Subcutaneous abdominal adipose tissue (tissue), 5 donors: ENCODE measurements at regions not wholly inside any gene's neighbourhood (a gene's known extent, or its start where the extent isn't known, plus 50 kb on each side); places are given as distances from the start of the nearest gene placed in this dataset.
"Not testable (repeated sequence)": the region's sequence is repeated elsewhere in the genome, so short reads cannot be mapped to it uniquely, and the experiment has no call there.

Experiments used
- H3K27ac ChIP-seq: one replicate; pipeline ENCODE4 v1.7.0; 2013; ENCODE audit warnings: low read depth, mild to moderate bottlenecking, inconsistent platforms, low read length, moderate library complexity
- H3K27me3 ChIP-seq, 5 donors: one replicate each; pipeline ENCODE4 v1.7.0; 2013; ENCODE audit warnings: low read length in 5 of 5, inconsistent platforms in 1 of 5; ENCODE audit not compliant: control insufficient read depth in 5 of 5, insufficient read depth in 4 of 5
- H3K36me3 ChIP-seq, 5 donors: one replicate each; pipeline ENCODE4 v1.7.0; 2013; ENCODE audit warnings: low read length in 5 of 5; ENCODE audit not compliant: control insufficient read depth in 5 of 5, insufficient read depth in 5 of 5
- H3K4me1 ChIP-seq, 5 donors: one replicate each; pipeline ENCODE4 v1.7.0; 2013; ENCODE audit warnings: low read length in 5 of 5, mild to moderate bottlenecking in 3 of 5, moderate library complexity in 1 of 5; ENCODE audit not compliant: control insufficient read depth in 5 of 5, insufficient read depth in 5 of 5
- H3K4me3 ChIP-seq, 5 donors: one replicate each; pipeline ENCODE4 v1.7.0; 2013; ENCODE audit warnings: low read length in 5 of 5, low read depth in 1 of 5
- H3K9ac ChIP-seq, 5 donors: one replicate each; pipeline ENCODE4 v1.7.0; 2013; ENCODE audit warnings: low read length in 5 of 5, mild to moderate bottlenecking in 4 of 5, moderate library complexity in 3 of 5
- H3K9me3 ChIP-seq, 5 donors: one replicate each; pipeline ENCODE4 v1.7.0; 2013; ENCODE audit warnings: low read length in 5 of 5; ENCODE audit not compliant: control insufficient read depth in 5 of 5
- donor health status: healthy.
- donor health status: healthy.
- donor health status: healthy.
- donor health status: healthy.
- donor health status: healthy.

GRCh38 chr6:74482180-74482579, 723.7 kb downstream of the COL12A1 start:
- Histone ChIP-seq H3K9ac (no peak overlapping the region), H3K4me3 (no peak overlapping the region), H3K9me3 (no peaks in the 10 kb centered on the region), H3K36me3 (no peaks in the 10 kb centered on the region), H3K27me3 (no peaks in the 10 kb centered on the region), H3K27ac (no peak overlapping the region), H3K4me1 (peaks cover 0 to 7% (median 0%) of the 10 kb centered on the region in 5 donors)

GRCh38 chr6:74480561-74480960, 725.3 kb downstream of the COL12A1 start:
- no peak overlapping the region for H3K9ac ChIP-seq
- H3K27ac ChIP-seq, result no peak overlapping the region
- no peaks in the 10 kb centered on the region for H3K9me3 ChIP-seq
- H3K36me3 ChIP-seq, result no peaks in the 10 kb centered on the region
- peaks cover 0 to 7% (median 0%) of the 10 kb centered on the region in 5 donors for H3K4me1 ChIP-seq
- no peak overlapping the region for H3K4me3 ChIP-seq
- no peaks in the 10 kb centered on the region for H3K27me3 ChIP-seq

GRCh38 chr6:74479960-74480359, 725.9 kb downstream of the COL12A1 start:
- no peaks in the 10 kb centered on the region for H3K9me3 ChIP-seq
- H3K9ac ChIP-seq, result no peak overlapping the region
- no peaks in the 10 kb centered on the region for H3K36me3 ChIP-seq

GRCh38 chr6:74479420-74479819, 726.4 kb downstream of the COL12A1 start:
- H3K27ac ChIP-seq, result no peak overlapping the region
- no peaks in the 10 kb centered on the region for H3K36me3 ChIP-seq
- no peak overlapping the region for H3K4me3 ChIP-seq
- peaks cover 0 to 2% (median 0%) of the 10 kb centered on the region in 5 donors for H3K9me3 ChIP-seq
- peaks cover 0 to 7% (median 0%) of the 10 kb centered on the region in 5 donors for H3K4me1 ChIP-seq
- H3K27me3 ChIP-seq, result no peaks in the 10 kb centered on the region
- no peak overlapping the region for H3K9ac ChIP-seq

More at GRCh38 chr6:74479960-74480359, 725.9 kb downstream of the COL12A1 start:
- Histone ChIP-seq H3K27me3 (no peaks in the 10 kb centered on the region), H3K4me3 (no peak overlapping the region), H3K27ac (no peak overlapping the region), H3K4me1 (peaks cover 0 to 7% (median 0%) of the 10 kb centered on the region in 5 donors)

- H3K9me3 ChIP-seq, H3K27me3 ChIP-seq, H3K9ac ChIP-seq, H3K36me3 ChIP-seq, H3K4me1 ChIP-seq, H3K27ac ChIP-seq, H3K4me3 ChIP-seq: not testable (repeated sequence)
Observed at GRCh38 chr6:74474046-74474445, 731.8 kb downstream of the COL12A1 start.

DNA sequence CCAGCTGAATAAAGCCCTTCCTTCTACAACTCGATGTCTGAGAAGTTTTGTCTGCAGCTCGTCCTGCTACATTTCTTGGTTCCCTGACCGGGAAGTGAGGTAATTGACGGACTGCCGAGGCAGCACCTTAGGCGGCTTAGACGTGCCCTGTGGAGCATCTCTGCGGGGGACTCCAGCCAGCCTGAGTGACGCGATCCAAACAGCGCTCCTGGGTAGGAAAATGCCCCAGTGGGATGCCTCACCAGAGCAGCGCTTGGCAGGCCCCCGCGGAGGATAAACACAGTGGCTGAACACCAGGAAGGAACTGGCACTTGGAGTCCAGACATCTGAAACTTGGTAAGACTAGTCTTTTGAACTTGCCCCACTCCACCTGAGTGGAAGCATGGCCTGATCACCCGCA, 737.3 kb downstream of the COL12A1 start:
- not testable (repeated sequence) for H3K27ac ChIP-seq, H3K9ac ChIP-seq, H3K27me3 ChIP-seq, H3K36me3 ChIP-seq, H3K4me1 ChIP-seq, H3K9me3 ChIP-seq, H3K4me3 ChIP-seq

DNA sequence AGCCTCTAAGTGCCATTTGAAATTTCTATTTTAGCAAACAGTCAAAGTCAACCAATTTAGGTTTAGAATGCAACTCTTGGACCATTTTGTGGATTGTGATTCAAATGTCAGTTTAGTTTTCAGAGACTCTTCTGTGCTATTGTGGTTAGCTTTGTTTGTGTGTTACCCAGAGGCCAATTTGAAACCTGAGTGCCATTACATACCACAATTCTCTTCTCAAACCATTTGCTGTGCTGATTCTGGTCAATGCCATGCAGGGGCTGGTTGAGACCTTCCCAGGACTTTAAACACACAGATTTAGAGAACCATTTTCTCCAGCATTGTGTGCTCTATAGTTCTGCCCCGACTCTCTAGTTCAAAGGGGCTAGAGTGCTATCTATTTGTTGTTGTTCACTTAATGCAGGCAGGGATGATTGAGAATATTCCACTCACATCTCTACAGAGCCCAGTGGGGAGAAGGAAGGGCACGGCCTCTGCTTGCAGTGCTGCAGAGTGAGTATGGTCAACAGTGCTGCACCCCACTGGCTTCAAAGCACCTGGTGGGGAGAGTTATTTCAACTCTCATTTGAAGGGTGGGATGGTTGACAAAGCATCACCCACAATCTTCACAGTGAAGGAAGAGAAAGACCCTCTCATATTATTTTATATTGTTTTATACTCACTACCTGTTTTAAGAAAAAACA, 738.2 kb downstream of the COL12A1 start:
- Histone ChIP-seq H3K9ac (no peak overlapping the region), H3K27ac (no peak overlapping the region), H3K27me3 (no peaks in the 10 kb centered on the region), H3K9me3 (peaks cover 0 to 5% (median 0%) of the 10 kb centered on the region in 5 donors), H3K36me3 (no peaks in the 10 kb centered on the region), H3K4me1 (no peaks in the 10 kb centered on the region), H3K4me3 (no peak overlapping the region)

- H3K27ac ChIP-seq, result no peak overlapping the region
- H3K4me3 ChIP-seq, result no peak overlapping the region
- H3K4me1 ChIP-seq, result no peaks in the 10 kb centered on the region
- H3K9me3 ChIP-seq, result peaks cover 0 to 5% (median 0%) of the 10 kb centered on the region in 5 donors
- H3K36me3 ChIP-seq, result no peaks in the 10 kb centered on the region
- no peak overlapping the region for H3K9ac ChIP-seq
- no peaks in the 10 kb centered on the region for H3K27me3 ChIP-seq
Observed at GRCh38 chr6:74466572-74466971, 739.3 kb downstream of the COL12A1 start.

- Histone ChIP-seq H3K36me3 (no peaks in the 10 kb centered on the region), H3K27me3 (no peaks in the 10 kb centered on the region), H3K9ac (no peak overlapping the region), H3K27ac (no peak overlapping the region), H3K4me1 (no peaks in the 10 kb centered on the region), H3K4me3 (no peak overlapping the region), H3K9me3 (no peaks in the 10 kb centered on the region)
Observed at GRCh38 chr6:74459260-74459659, 746.6 kb downstream of the COL12A1 start.

DNA sequence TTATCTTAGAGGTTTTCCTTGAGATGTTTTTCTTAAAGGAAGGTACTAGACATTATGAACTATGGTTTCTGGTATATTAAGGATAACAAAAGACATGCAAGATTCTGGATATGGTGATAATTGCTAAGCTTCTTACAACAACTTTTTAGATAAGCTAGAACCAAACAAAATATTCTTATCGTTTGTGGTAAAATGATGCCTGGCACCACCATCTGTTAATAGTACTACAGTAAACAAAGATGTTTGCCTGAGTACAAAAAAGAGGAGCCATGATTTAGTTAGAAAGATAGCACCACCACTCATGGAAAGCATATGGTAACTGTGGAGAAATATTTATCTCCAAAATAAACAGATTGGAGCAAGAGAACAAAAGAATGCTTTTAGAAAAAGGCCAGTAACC, 747.3 kb downstream of the COL12A1 start:
- Histone ChIP-seq H3K9ac (no peak overlapping the region), H3K27ac (no peak overlapping the region), H3K4me3 (no peak overlapping the region), H3K9me3 (no peaks in the 10 kb centered on the region), H3K27me3 (no peaks in the 10 kb centered on the region), H3K4me1 (no peaks in the 10 kb centered on the region), H3K36me3 (no peaks in the 10 kb centered on the region)
